HL-60 (cell line): ENCODE measurements at regions not wholly inside any gene's neighbourhood (a gene's known extent, or its start where the extent isn't known, plus 50 kb on each side); places are given as distances from the start of the nearest gene placed in this dataset.

Experiments
- CTCF ChIP-seq: IDR thresholded peaks from one replicate; pipeline ENCODE4 v1.5.1; 2011; ENCODE audit warnings: low read length, control low read depth, inconsistent platforms; ENCODE audit not compliant: insufficient read depth
- GABPA ChIP-seq: IDR thresholded peaks from 2 replicates; pipeline ENCODE4 v1.6.1; 2012; ENCODE audit warnings: low read depth
- SPI1 ChIP-seq: IDR thresholded peaks from 2 replicates; pipeline ENCODE4 v1.6.1; 2012; ENCODE audit warnings: low read depth, mild to moderate bottlenecking, borderline replicate concordance
- TF ChIP-seq, protein P1 (sequence below): IDR thresholded peaks from 2 replicates; pipeline ENCODE4 v1.6.1; 2012; ENCODE audit warnings: low read depth; ENCODE audit not compliant: insufficient replicate concordance

- TF ChIP-seq CTCF (no peak), SPI1 (no peak), GABPA (no peak)
- TF ChIP-seq, protein P1, sequence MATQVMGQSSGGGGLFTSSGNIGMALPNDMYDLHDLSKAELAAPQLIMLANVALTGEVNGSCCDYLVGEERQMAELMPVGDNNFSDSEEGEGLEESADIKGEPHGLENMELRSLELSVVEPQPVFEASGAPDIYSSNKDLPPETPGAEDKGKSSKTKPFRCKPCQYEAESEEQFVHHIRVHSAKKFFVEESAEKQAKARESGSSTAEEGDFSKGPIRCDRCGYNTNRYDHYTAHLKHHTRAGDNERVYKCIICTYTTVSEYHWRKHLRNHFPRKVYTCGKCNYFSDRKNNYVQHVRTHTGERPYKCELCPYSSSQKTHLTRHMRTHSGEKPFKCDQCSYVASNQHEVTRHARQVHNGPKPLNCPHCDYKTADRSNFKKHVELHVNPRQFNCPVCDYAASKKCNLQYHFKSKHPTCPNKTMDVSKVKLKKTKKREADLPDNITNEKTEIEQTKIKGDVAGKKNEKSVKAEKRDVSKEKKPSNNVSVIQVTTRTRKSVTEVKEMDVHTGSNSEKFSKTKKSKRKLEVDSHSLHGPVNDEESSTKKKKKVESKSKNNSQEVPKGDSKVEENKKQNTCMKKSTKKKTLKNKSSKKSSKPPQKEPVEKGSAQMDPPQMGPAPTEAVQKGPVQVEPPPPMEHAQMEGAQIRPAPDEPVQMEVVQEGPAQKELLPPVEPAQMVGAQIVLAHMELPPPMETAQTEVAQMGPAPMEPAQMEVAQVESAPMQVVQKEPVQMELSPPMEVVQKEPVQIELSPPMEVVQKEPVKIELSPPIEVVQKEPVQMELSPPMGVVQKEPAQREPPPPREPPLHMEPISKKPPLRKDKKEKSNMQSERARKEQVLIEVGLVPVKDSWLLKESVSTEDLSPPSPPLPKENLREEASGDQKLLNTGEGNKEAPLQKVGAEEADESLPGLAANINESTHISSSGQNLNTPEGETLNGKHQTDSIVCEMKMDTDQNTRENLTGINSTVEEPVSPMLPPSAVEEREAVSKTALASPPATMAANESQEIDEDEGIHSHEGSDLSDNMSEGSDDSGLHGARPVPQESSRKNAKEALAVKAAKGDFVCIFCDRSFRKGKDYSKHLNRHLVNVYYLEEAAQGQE: no peak
These were observed 940.6 kb downstream of the TTLL7 start for GRCh38 chr1:83058327-83058726.
